ENCODE measurements at regions not wholly inside any gene's neighbourhood (a gene's known extent, or its start where the extent isn't known, plus 50 kb on each side); places are given as distances from the start of the nearest gene placed in this dataset.

- Histone ChIP-seq H3K4me1 (no peaks in the 10 kb centered on the region), H3K4me3 (no peak overlapping the region), H3K9me3 (no peaks in the 10 kb centered on the region), H3K36me3 (no peaks in the 10 kb centered on the region), H3K27ac (no peak overlapping the region), H3K27me3 (no peaks in the 10 kb centered on the region)
- ATAC-seq (no peak), DNase-seq (no peak)
- intact Hi-C loops (cut with DNase I): no loop called here
- no peak for TF ChIP-seq CTCF (IDR thresholded peaks at IDR 0.05)
Observed at GRCh38 chr4:171667906-171668305, 145.3 kb upstream of the GALNTL6 start.

- no peak for ATAC-seq
- intact Hi-C loops (cut with DNase I): no loop called here
- no peak for TF ChIP-seq CTCF (IDR thresholded peaks at IDR 0.05)
Observed at GRCh38 chr4:171651071-171651470, 162.1 kb upstream of the GALNTL6 start.

GRCh38 chr4:171650543-171650942 lies 162.7 kb upstream of the GALNTL6 start:
- Histone ChIP-seq H3K36me3 (no peaks in the 10 kb centered on the region), H3K4me1 (no peaks in the 10 kb centered on the region), H3K9me3 (no peaks in the 10 kb centered on the region), H3K27ac (no peak overlapping the region), H3K4me3 (no peak overlapping the region), H3K27me3 (no peaks in the 10 kb centered on the region)
- peak; percentile 37 for ATAC-seq
- no peak for TF ChIP-seq CTCF (IDR thresholded peaks at IDR 0.05)
- no peak for DNase-seq
- intact Hi-C loops (cut with DNase I): no loop called here

More at GRCh38 chr4:171651071-171651470, 162.1 kb upstream of the GALNTL6 start:
- Histone ChIP-seq H3K4me3 (no peak overlapping the region), H3K27ac (no peak overlapping the region), H3K4me1 (no peaks in the 10 kb centered on the region), H3K36me3 (no peaks in the 10 kb centered on the region), H3K27me3 (no peaks in the 10 kb centered on the region), H3K9me3 (no peaks in the 10 kb centered on the region)
- no peak for DNase-seq

- no peak for ATAC-seq
- no peaks in the 10 kb centered on the region for H3K36me3 ChIP-seq
- DNase-seq: no peak
- H3K9me3 ChIP-seq: no peaks in the 10 kb centered on the region
- H3K27me3 ChIP-seq: no peaks in the 10 kb centered on the region
- TF ChIP-seq CTCF (IDR thresholded peaks at IDR 0.05): no peak
- intact Hi-C loops (cut with DNase I): no loop called here
- H3K27ac ChIP-seq: no peak overlapping the region
- no peak overlapping the region for H3K4me3 ChIP-seq
- no peaks in the 10 kb centered on the region for H3K4me1 ChIP-seq
Observed at GRCh38 chr4:171648926-171649325, 164.3 kb upstream of the GALNTL6 start.

- Histone ChIP-seq H3K27me3 (no peaks in the 10 kb centered on the region), H3K4me1 (no peaks in the 10 kb centered on the region), H3K9me3 (no peaks in the 10 kb centered on the region), H3K4me3 (no peak overlapping the region), H3K36me3 (no peaks in the 10 kb centered on the region), H3K27ac (no peak overlapping the region)
- no peak for DNase-seq
- TF ChIP-seq CTCF (IDR thresholded peaks at IDR 0.05): no peak
- no peak for ATAC-seq
- intact Hi-C loops (cut with DNase I): no loop called here
Observed at GRCh38 chr4:171646984-171647383, 166.2 kb upstream of the GALNTL6 start.

- ATAC-seq: no peak
- H3K27ac ChIP-seq: no peak overlapping the region
- no peak for DNase-seq
Observed at GRCh38 chr4:171644430-171645057, 168.7 kb upstream of the GALNTL6 start.

More at GRCh38 chr4:171644430-171645057, 168.7 kb upstream of the GALNTL6 start:
- Histone ChIP-seq H3K9me3 (no peaks in the 10 kb centered on the region), H3K4me1 (no peaks in the 10 kb centered on the region), H3K4me3 (no peak overlapping the region), H3K27me3 (no peaks in the 10 kb centered on the region), H3K36me3 (no peaks in the 10 kb centered on the region)
- no peak for TF ChIP-seq CTCF (IDR thresholded peaks at IDR 0.05)
- intact Hi-C loops (cut with DNase I): no loop called here
